Stomach (tissue), 8 donors: ENCODE measurements at regions not wholly inside any gene's neighbourhood (a gene's known extent, or its start where the extent isn't known, plus 50 kb on each side); places are given as distances from the start of the nearest gene placed in this dataset.

Experiments used
- DNase-seq, 2 donors: peaks; one replicate each; pipeline versions ENCODE4 v3.0.0 to v3.0.0-alpha.2; 2013 to 2019
- H3K27ac ChIP-seq, 5 donors: fragments of 200-600 bp in 4 of 5; sonication (generic) in 4 of 5; one replicate each; pipeline ENCODE4 v1.5.1; 2013 to 2019; ENCODE audit warnings: mild to moderate bottlenecking in 1 of 5, moderate library complexity in 1 of 5
- H3K27me3 ChIP-seq, 3 donors: fragments of 200-600 bp; sonication (generic); one replicate each; pipeline ENCODE4 v1.5.1; 2017 to 2019; ENCODE audit warnings: mixed run types in 1 of 3
- H3K36me3 ChIP-seq, 4 donors: fragments of 200-600 bp; sonication (generic); 1 replicate in 3 of 4; 2 replicates in 1 of 4; pipeline ENCODE4 v1.5.1; 2016 to 2019
- H3K4me1 ChIP-seq, 4 donors: fragments of 200-600 bp; sonication (generic); one replicate each; pipeline ENCODE4 v1.5.1; 2016 to 2019
- H3K4me3 ChIP-seq, 4 donors: fragments of 200-600 bp; sonication (generic) in 3 of 4; one replicate each; pipeline ENCODE4 v1.5.1; 2016 to 2019; ENCODE audit warnings: mild to moderate bottlenecking in 1 of 4
- H3K9me3 ChIP-seq, 4 donors: fragments of 200-600 bp; sonication (generic); one replicate each; pipeline ENCODE4 v1.5.1; 2016 to 2019
- CTCF ChIP-seq, 7 experiments: fragments of 450-650 bp in 4 of 7; fragments of 200-600 bp in 3 of 7; sonication (generic) in 3 of 7; IDR thresholded peaks; one replicate each; pipeline ENCODE4 v1.5.1; 2016 to 2019; ENCODE audit warnings: antibody characterized with exemption in 7 of 7, control low read depth in 2 of 7, mild to moderate bottlenecking in 1 of 7
- EP300 ChIP-seq: sonication (generic); formaldehyde crosslinking; IDR thresholded peaks from one replicate; pipeline ENCODE4 v1.6.1; 2017; ENCODE audit warnings: antibody characterized with exemption
- POLR2A ChIP-seq, 4 donors: fragments of 450-650 bp; IDR thresholded peaks; one replicate each; pipeline ENCODE4 v1.6.1; 2016; ENCODE audit warnings: antibody characterized with exemption in 4 of 4, control low read depth in 2 of 4, mild to moderate bottlenecking in 1 of 4, moderate library complexity in 1 of 4
- POLR2AphosphoS5 ChIP-seq, 3 donors: sonication (generic); formaldehyde crosslinking; IDR thresholded peaks; one replicate each; pipeline ENCODE4 v1.6.1; 2016; ENCODE audit warnings: antibody characterized with exemption in 3 of 3
- WGBS, 5 donors: extraction: QIAGEN DNeasy Blood & Tissue Kit in 3 of 5; methylation state at CpG; one replicate each; pipeline versions ENCODE4 v1.1.5 to v1.1.7; 2013 to 2018; 5-methylcytosine and 5-hydroxymethylcytosine counted together
- intact Hi-C: fragments of 100-400 bp; cut with DNase I; formaldehyde crosslinking; loops from one replicate; pipeline ENCODE4 v1.15.1; 2023; ENCODE audit warnings: low total_unique reads
- donor health status: healthy with polysubstance abuse.
- donor health status: Bipolar disorder and iron deficiency.
- donor health status: healthy.

GRCh38 chr5:154631141-154631540, 124.0 kb upstream of the LARP1 start:
- no peak for TF ChIP-seq POLR2A (IDR thresholded peaks at IDR 0.05)
- TF ChIP-seq POLR2AphosphoS5 (IDR thresholded peaks at IDR 0.05), result no peak
- TF ChIP-seq EP300, result no peak
- no peak for TF ChIP-seq CTCF (IDR thresholded peaks at IDR 0.05)
- no peak overlapping the region for H3K4me3 ChIP-seq
- no peaks in the 10 kb centered on the region for H3K9me3 ChIP-seq
- DNase-seq, result no peak
- intact Hi-C loops, result no loop called here
- no peaks in the 10 kb centered on the region for H3K36me3 ChIP-seq
- WGBS, 5 donors, result 91 to 95% (median 93%) methylated on average over 22 of the region's 22 CpGs
- H3K27ac ChIP-seq, result no peak overlapping the region
- no peaks in the 10 kb centered on the region for H3K4me1 ChIP-seq
- H3K27me3 ChIP-seq, result peaks cover 0 to 4% (median 0%) of the 10 kb centered on the region in 3 donors

- WGBS, 5 donors, result 59 to 73% (median 61%) methylated on average over 4 of the region's 4 CpGs
Measured at GRCh38 chr5:154630410-154630809, 124.8 kb upstream of the LARP1 start.

GRCh38 chr5:154628685-154629084, 126.5 kb upstream of the LARP1 start:
- H3K9me3 ChIP-seq, result peaks cover 0 to 4% (median 0%) of the 10 kb centered on the region in 4 donors
- no peak overlapping the region for H3K27ac ChIP-seq
- no peaks in the 10 kb centered on the region for H3K36me3 ChIP-seq
- TF ChIP-seq CTCF (IDR thresholded peaks at IDR 0.05) (no peak), POLR2A (IDR thresholded peaks at IDR 0.05) (no peak), POLR2AphosphoS5 (IDR thresholded peaks at IDR 0.05) (no peak), EP300 (no peak)
- intact Hi-C loops, result no loop called here
- H3K4me3 ChIP-seq, result no peak overlapping the region
- no peak for DNase-seq
- H3K4me1 ChIP-seq, result no peaks in the 10 kb centered on the region
- H3K27me3 ChIP-seq, result peaks cover 0 to 4% (median 0%) of the 10 kb centered on the region in 3 donors
- 65 to 97% (median 69%) methylated on average over 3 to 4 of the region's 4 CpGs for WGBS, 5 donors

More at GRCh38 chr5:154630410-154630809, 124.8 kb upstream of the LARP1 start:
- TF ChIP-seq CTCF (IDR thresholded peaks at IDR 0.05) (no peak), POLR2AphosphoS5 (IDR thresholded peaks at IDR 0.05) (no peak), EP300 (no peak), POLR2A (IDR thresholded peaks at IDR 0.05) (no peak)
- peaks cover 0 to 4% (median 0%) of the 10 kb centered on the region in 3 donors for H3K27me3 ChIP-seq
- H3K36me3 ChIP-seq, result no peaks in the 10 kb centered on the region
- no peak overlapping the region for H3K27ac ChIP-seq
- no peaks in the 10 kb centered on the region for H3K4me1 ChIP-seq
- intact Hi-C loops, result no loop called here
- H3K9me3 ChIP-seq, result peaks cover 0 to 4% (median 0%) of the 10 kb centered on the region in 4 donors
- H3K4me3 ChIP-seq, result no peak overlapping the region
- no peak for DNase-seq

GRCh38 chr5:154627698-154628678, 127.2 kb upstream of the LARP1 start:
- Histone ChIP-seq H3K27ac (no peak overlapping the region), H3K9me3 (peaks cover 0 to 4% (median 0%) of the 10 kb centered on the region in 4 donors), H3K4me3 (no peak overlapping the region), H3K4me1 (no peaks in the 10 kb centered on the region), H3K36me3 (no peaks in the 10 kb centered on the region), H3K27me3 (peaks cover 0 to 4% (median 0%) of the 10 kb centered on the region in 3 donors)
- 54 to 72% (median 71%) methylated on average over 7 of the region's 7 CpGs for whole genome bisulfite sequencing, 5 donors
- intact Hi-C loops, result no loop called here
- TF ChIP-seq POLR2A (IDR thresholded peaks at IDR 0.05), result no peak
- no peak for TF ChIP-seq POLR2AphosphoS5 (IDR thresholded peaks at IDR 0.05)
- no peak for TF ChIP-seq CTCF (IDR thresholded peaks at IDR 0.05)
- no peak for TF ChIP-seq EP300
- no peak for DNase-seq
